Neuronal stem cell (in vitro differentiated cells): ENCODE measurements at regions not wholly inside any gene's neighbourhood (a gene's known extent, or its start where the extent isn't known, plus 50 kb on each side); places are given as distances from the start of the nearest gene placed in this dataset.
"Not testable (repeated sequence)": the region's sequence is repeated elsewhere in the genome, so short reads cannot be mapped to it uniquely, and the experiment has no call there.

Experiments used
- DNase-seq: peaks from one replicate; pipeline ENCODE4 v3.0.0-alpha.2; 2013; ENCODE audit warnings: low spot score
- H2AFZ ChIP-seq: one replicate; pipeline ENCODE4 v1.6.1; 2013; ENCODE audit warnings: mild to moderate bottlenecking, low read length, inconsistent platforms
- H2AK5ac ChIP-seq: 2 replicates; pipeline ENCODE4 v1.6.1; 2013; ENCODE audit warnings: low read depth, mild to moderate bottlenecking, inconsistent platforms, low read length, moderate library complexity, mixed read lengths
- H2BK120ac ChIP-seq: 2 replicates; pipeline ENCODE4 v1.6.1; 2013; ENCODE audit warnings: low read depth, mild to moderate bottlenecking, inconsistent platforms, low read length, moderate library complexity, mixed read lengths
- H2BK12ac ChIP-seq: one replicate; pipeline ENCODE4 v1.6.1; 2013; ENCODE audit warnings: low read length, inconsistent platforms
- H2BK15ac ChIP-seq: 2 replicates; pipeline ENCODE4 v1.6.1; 2013; ENCODE audit warnings: mild to moderate bottlenecking, low read length, inconsistent platforms, mixed read lengths
- H2BK5ac ChIP-seq: one replicate; pipeline ENCODE4 v1.6.1; 2013; ENCODE audit warnings: inconsistent platforms, mild to moderate bottlenecking, low read length, moderate library complexity
- H3K14ac ChIP-seq: one replicate; pipeline ENCODE4 v1.6.1; 2013; ENCODE audit warnings: low read length, inconsistent platforms
- H3K18ac ChIP-seq: 2 replicates; pipeline ENCODE4 v1.6.1; 2013; ENCODE audit warnings: low read length, inconsistent platforms
- H3K23ac ChIP-seq: 2 replicates; pipeline ENCODE4 v1.6.1; 2013; ENCODE audit warnings: low read depth, mild to moderate bottlenecking, mixed read lengths, low read length, inconsistent platforms; ENCODE audit not compliant: poor library complexity
- H3K27ac ChIP-seq: replicated peaks from 3 replicates; pipeline ENCODE4 v1.5.1; 2013; ENCODE audit warnings: low read length, inconsistent platforms
- H3K27me3 ChIP-seq, 3 experiments: 2 replicates each; pipeline ENCODE4 v1.6.1; 2013; ENCODE audit warnings: low read length in 3 of 3, mild to moderate bottlenecking in 2 of 3, inconsistent platforms in 1 of 3, low read depth in 1 of 3, mixed read lengths in 1 of 3, moderate library complexity in 1 of 3; ENCODE audit not compliant: control insufficient read depth in 3 of 3, insufficient read depth in 3 of 3
- H3K36me3 ChIP-seq, 2 donors: replicated peaks in 1 of 2; 2 replicates each; pipeline ENCODE4 v1.6.1; 2013; ENCODE audit warnings: low read length in 2 of 2; ENCODE audit not compliant: control insufficient read depth in 2 of 2, insufficient read depth in 2 of 2
- H3K4ac ChIP-seq: 2 replicates; pipeline ENCODE4 v1.6.1; 2013; ENCODE audit warnings: inconsistent platforms, mild to moderate bottlenecking, low read length, moderate library complexity
- H3K4me1 ChIP-seq, 2 donors: 1 replicate in 1 of 2; 2 replicates in 1 of 2; pipeline ENCODE4 v1.6.1; 2013; ENCODE audit warnings: low read length in 2 of 2, low read depth in 1 of 2; ENCODE audit not compliant: control insufficient read depth in 2 of 2, insufficient read depth in 1 of 2
- H3K4me2 ChIP-seq: one replicate; pipeline ENCODE4 v1.6.1; 2013; ENCODE audit warnings: mild to moderate bottlenecking, low read length, inconsistent platforms; ENCODE audit not compliant: insufficient read depth, poor library complexity, severe bottlenecking
- H3K4me3 ChIP-seq, 2 donors: 2 replicates each; pipeline ENCODE4 v1.5.1; 2013; ENCODE audit warnings: low read length in 2 of 2, mild to moderate bottlenecking in 2 of 2, inconsistent platforms in 1 of 2, moderate library complexity in 1 of 2
- H3K79me1 ChIP-seq: one replicate; pipeline ENCODE4 v1.6.1; 2013; ENCODE audit warnings: low read depth, mild to moderate bottlenecking, inconsistent platforms, low read length, moderate library complexity
- H3K9ac ChIP-seq: one replicate; pipeline ENCODE4 v1.6.1; 2013; ENCODE audit warnings: mild to moderate bottlenecking, low read depth, low read length, inconsistent platforms; ENCODE audit not compliant: poor library complexity
- H3K9me3 ChIP-seq, 2 donors: replicated peaks in 1 of 2; 2 replicates each; pipeline versions ENCODE3 to v1.6.1; 2013; ENCODE audit warnings: low read length in 2 of 2, mild to moderate bottlenecking in 2 of 2, inconsistent platforms in 1 of 2, low read depth in 1 of 2, mixed read lengths in 1 of 2, moderate library complexity in 1 of 2; ENCODE audit not compliant: control insufficient read depth in 2 of 2, insufficient read depth in 1 of 2
- H4K8ac ChIP-seq: one replicate; pipeline ENCODE4 v1.6.1; 2013; ENCODE audit warnings: low read depth, mild to moderate bottlenecking, inconsistent platforms, low read length, moderate library complexity
- H4K91ac ChIP-seq: one replicate; pipeline ENCODE4 v1.6.1; 2013; ENCODE audit warnings: low read length, low read depth, mild to moderate bottlenecking, inconsistent platforms; ENCODE audit not compliant: poor library complexity
- WGBS, 2 donors: extraction: QIAGEN DNeasy Blood & Tissue Kit; methylation state at CpG; one replicate each; pipeline ENCODE4 v1.1.7; 2013; ENCODE audit warnings: missing lambda C conversion rate in 2 of 2, mixed read lengths in 1 of 2; ENCODE audit not compliant: insufficient read length in 2 of 2, insufficient replicate concordance in 1 of 2; ENCODE audit errors: extremely low coverage in 2 of 2; 5-methylcytosine and 5-hydroxymethylcytosine counted together

DNA sequence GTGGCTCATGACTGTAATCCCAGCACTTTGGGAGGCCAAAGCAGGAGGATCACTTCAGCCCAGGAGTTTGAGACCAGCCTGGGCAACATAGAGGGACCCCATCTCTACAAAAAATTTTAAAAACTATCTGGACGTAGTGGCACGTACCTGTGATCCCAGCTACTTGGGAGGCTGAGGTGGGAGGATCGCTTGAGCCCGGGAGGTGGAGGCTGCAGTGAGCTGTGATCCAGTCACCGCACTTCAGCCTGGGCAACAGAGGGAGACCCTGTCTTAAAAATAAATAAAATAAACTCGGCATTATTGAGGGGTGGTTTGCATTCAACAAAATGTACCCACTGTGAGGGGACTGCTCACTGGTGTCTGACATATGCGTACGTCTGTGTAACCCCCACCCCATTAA, 79.5 kb upstream of the GSE1 start:
- not testable (repeated sequence) for H3K4ac ChIP-seq, H3K27ac ChIP-seq, H3K79me1 ChIP-seq, H3K9me3 ChIP-seq, H3K4me3 ChIP-seq, DNase-seq, H2AK5ac ChIP-seq, H3K18ac ChIP-seq, H2BK12ac ChIP-seq, H3K4me2 ChIP-seq, H2BK5ac ChIP-seq, H3K23ac ChIP-seq, H2BK15ac ChIP-seq, H2AFZ ChIP-seq, H3K14ac ChIP-seq, H3K9ac ChIP-seq, H3K36me3 ChIP-seq, H2BK120ac ChIP-seq, H4K8ac ChIP-seq, H4K91ac ChIP-seq
- no CpG with 5 or more reads among the region's 8 CpGs for WGBS, 2 donors
- peaks cover 3 to 21% of the 10 kb centered on the region in 2 donors for H3K4me1 ChIP-seq
- peaks cover 0 to 14% (median 0%) of the 10 kb centered on the region in 3 experiments for H3K27me3 ChIP-seq

GRCh38 chr16:85534536-85535351, 78.4 kb upstream of the GSE1 start:
- H3K9ac ChIP-seq: no peak overlapping the region
- peak overlapping the region; percentile 1 for H3K23ac ChIP-seq
- no peak overlapping the region for H2BK5ac ChIP-seq
- no peak overlapping the region for H2AFZ ChIP-seq
- no CpG with 5 or more reads among the region's 34 CpGs for WGBS, 2 donors
- H3K27me3 ChIP-seq: peaks cover 0 to 13% (median 0%) of the 10 kb centered on the region in 3 experiments
- no peak overlapping the region for H4K91ac ChIP-seq
- no peak overlapping the region for H4K8ac ChIP-seq
- no peak overlapping the region for H3K4me2 ChIP-seq
- H2BK12ac ChIP-seq: no peak overlapping the region
- peak overlapping the region; percentile 60 for H2AK5ac ChIP-seq
- no peak overlapping the region for H3K27ac ChIP-seq
- H3K14ac ChIP-seq: no peak overlapping the region
- H3K4me3 ChIP-seq: no peak overlapping the region
- no peak overlapping the region for H2BK120ac ChIP-seq
- peak overlapping the region; percentile 83 for H2BK15ac ChIP-seq
- peaks cover 6 to 9% of the 10 kb centered on the region in 2 donors for H3K9me3 ChIP-seq
- peak overlapping the region; percentile 41 for H3K18ac ChIP-seq
- DNase-seq: no peak
- H3K36me3 ChIP-seq: no peaks in the 10 kb centered on the region
- no peaks in the 10 kb centered on the region for H3K79me1 ChIP-seq
- H3K4ac ChIP-seq: no peak overlapping the region
- H3K4me1 ChIP-seq: peaks cover 3 to 21% of the 10 kb centered on the region in 2 donors

DNA sequence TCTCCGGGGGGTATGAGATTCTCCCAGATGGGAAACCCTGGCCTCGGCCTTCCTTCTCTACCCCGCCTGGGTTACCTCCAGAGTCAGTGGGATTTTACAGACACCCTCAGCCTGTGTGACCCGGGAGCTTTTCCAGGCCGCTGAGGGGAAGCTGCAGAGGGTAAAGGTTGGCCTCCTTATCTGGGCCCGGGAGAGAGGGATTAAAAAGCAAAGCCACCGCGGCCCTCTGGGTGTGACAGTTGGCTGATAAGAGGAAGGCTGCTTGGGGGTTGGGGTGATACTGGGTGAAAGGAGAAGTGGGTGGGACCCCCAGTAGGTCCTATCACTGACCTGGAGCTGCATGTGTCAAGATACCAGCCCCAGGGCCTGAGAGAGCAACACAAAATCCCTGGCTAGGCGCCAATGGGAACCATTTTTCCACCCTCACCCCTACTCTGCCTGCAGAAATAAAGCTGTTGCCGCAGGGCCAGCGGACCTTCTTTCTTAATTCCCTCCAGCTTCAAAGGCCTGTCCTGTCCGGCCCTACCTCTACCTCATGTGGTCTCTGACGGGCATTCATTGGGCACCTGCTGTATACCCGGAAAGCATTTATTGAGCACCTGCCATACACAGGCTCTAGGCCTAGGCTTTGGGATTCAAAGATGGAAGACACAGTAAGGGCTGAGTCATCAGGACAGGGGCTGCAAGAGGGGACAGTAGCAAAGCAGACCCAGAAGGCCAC, 77.6 kb upstream of the GSE1 start:
- Histone ChIP-seq H3K4me1 (peaks cover 3 to 21% of the 10 kb centered on the region in 2 donors), H2BK5ac (no peak overlapping the region), H3K27me3 (peaks cover 0 to 8% (median 0%) of the 10 kb centered on the region in 3 experiments), H3K4me3 (no peak overlapping the region), H3K4ac (no peak overlapping the region), H3K23ac (peak overlapping the region; percentile 1), H2AK5ac (no peak overlapping the region), H3K27ac (no peak overlapping the region), H3K79me1 (no peaks in the 10 kb centered on the region), H2BK15ac (peak overlapping the region; percentile 83), H3K36me3 (no peaks in the 10 kb centered on the region), H3K18ac (peak overlapping the region; percentile 76), H4K91ac (no peak overlapping the region), H2BK12ac (no peak overlapping the region), H3K4me2 (no peak overlapping the region), H2BK120ac (no peak overlapping the region), H2AFZ (no peak overlapping the region), H4K8ac (no peak overlapping the region), H3K14ac (no peak overlapping the region), H3K9me3 (peaks cover 12 to 17% of the 10 kb centered on the region in 2 donors), H3K9ac (no peak overlapping the region)
- no CpG with 5 or more reads among the region's 14 CpGs for WGBS, 2 donors
- no peak for DNase-seq

GRCh38 chr16:85536073-85536410, 77.1 kb upstream of the GSE1 start:
- no peak overlapping the region for H3K9ac ChIP-seq
- H2BK120ac ChIP-seq: no peak overlapping the region
- H3K23ac ChIP-seq: no peak overlapping the region
- H2BK15ac ChIP-seq: no peak overlapping the region
- no peak overlapping the region for H3K14ac ChIP-seq
- H4K91ac ChIP-seq: no peak overlapping the region
- peak overlapping the region; percentile 76 for H3K18ac ChIP-seq
- peak overlapping the region; percentile 4 for H2BK12ac ChIP-seq
- H3K4ac ChIP-seq: no peak overlapping the region
- WGBS, 2 donors: no CpG with 5 or more reads among the region's 6 CpGs
- no peak overlapping the region for H4K8ac ChIP-seq
- no peak overlapping the region for H2AFZ ChIP-seq
- H3K4me2 ChIP-seq: no peak overlapping the region
- H2BK5ac ChIP-seq: no peak overlapping the region
- no peaks in the 10 kb centered on the region for H3K79me1 ChIP-seq
- H3K4me3 ChIP-seq: no peak overlapping the region
- no peak overlapping the region for H3K27ac ChIP-seq
- H3K36me3 ChIP-seq: no peaks in the 10 kb centered on the region
- no peak for DNase-seq
- peaks cover 0 to 2% (median 0%) of the 10 kb centered on the region in 3 experiments for H3K27me3 ChIP-seq
- H3K4me1 ChIP-seq: peaks cover 3 to 20% of the 10 kb centered on the region in 2 donors
- H2AK5ac ChIP-seq: peak overlapping the region; percentile 30
- H3K9me3 ChIP-seq: peaks cover 12 to 22% of the 10 kb centered on the region in 2 donors
